ENCODE measurements at regions not wholly inside any gene's neighbourhood (a gene's known extent, or its start where the extent isn't known, plus 50 kb on each side); places are given as distances from the start of the nearest gene placed in this dataset.

DNA sequence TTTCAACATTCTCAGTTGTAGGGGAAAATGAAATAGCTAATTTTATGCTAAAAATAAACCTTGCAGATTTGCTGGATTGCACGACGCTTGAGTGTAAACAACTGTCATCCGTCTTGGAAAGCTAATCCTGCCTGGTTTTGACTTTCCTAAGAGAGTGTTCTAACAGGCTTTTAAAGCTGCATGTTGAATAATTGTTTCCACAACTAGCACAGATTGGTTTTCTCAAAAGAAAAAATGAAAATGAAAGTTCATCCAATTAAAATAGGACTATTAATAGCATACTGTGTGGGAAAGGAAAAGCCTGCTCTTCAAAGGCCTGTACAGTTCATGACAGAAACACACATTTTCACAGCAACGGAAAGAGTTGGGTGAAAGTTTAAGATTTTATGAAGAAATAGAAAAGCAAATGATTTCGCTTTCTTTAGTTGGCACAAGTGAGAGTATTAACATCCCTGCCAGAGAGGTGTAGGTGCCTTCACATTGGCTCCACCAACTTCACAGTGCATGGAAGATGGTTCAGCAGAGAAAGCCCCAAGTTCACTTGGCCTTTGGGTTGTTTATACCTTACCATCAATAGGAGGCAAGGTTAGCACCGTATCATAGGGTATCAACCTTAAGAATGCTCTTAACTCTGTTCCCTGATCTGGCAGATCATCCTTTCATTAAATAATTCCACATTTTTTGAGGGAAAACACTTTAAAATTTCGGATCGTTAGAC, 140.0 kb upstream of the GUCY1A1 start:
- Mint-ChIP-seq H3K27ac (no peak overlapping the region), H3K27me3 (peaks cover 8% of the 10 kb centered on the region), H3K36me3 (ENCODE audit: low read depth) (no peaks in the 10 kb centered on the region), H3K4me3 (no peak overlapping the region), H3K9me3 (no peaks in the 10 kb centered on the region), H3K4me1 (ENCODE audit: low read depth) (peaks cover 4% of the 10 kb centered on the region)

DNA sequence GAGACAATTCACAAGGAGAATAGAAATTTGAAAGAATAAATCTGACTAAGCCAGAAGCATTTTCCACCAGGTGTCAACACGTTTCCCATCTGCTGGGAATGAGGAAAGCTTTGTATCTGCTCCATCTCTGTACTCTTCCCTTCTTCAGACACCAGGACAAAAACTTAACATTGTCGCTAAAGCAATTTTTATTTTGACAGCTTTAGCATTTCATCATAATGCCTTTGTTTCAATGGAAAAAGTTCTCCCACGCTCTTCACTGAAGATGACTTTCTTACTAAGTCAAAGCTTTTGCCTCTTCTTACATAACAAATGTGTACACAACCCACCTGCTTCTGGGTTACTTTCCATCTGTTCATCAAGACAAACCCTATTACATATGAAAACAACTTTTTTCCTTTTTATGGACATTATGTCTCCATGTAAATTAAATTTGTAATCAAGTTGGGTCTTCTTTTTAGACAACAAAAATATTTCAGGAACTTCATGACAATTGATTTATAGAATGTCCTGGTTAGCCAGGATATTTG, 141.7 kb upstream of the GUCY1A1 start:
- Mint-ChIP-seq H3K36me3 (ENCODE audit: low read depth) (no peaks in the 10 kb centered on the region), H3K4me3 (no peak overlapping the region), H3K27me3 (peaks cover 8% of the 10 kb centered on the region), H3K4me1 (ENCODE audit: low read depth) (peaks cover 4% of the 10 kb centered on the region), H3K9me3 (peaks cover 6% of the 10 kb centered on the region), H3K27ac (no peak overlapping the region)

DNA sequence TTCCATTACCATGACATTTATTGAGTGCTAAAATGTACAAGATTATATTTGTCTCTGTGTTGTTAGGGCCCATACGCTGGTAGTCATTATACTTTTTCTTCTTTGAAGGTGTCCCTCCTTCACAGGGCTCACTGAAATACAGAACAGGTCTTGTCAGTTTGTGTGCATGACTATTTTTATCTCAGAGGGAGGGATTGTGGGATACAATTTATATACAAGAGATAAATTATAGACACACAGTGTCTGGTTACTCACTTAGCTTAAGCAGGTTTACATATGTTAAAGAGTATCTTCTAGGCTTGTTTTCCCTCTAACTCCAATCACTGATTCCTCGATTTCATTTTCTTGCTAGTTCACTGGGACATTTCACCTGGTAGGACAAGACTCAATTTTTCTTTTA, 143.3 kb upstream of the GUCY1A1 start:
- H3K4me1 Mint-ChIP-seq (ENCODE audit: low read depth), result peaks cover 4% of the 10 kb centered on the region
- no peaks in the 10 kb centered on the region for H3K36me3 Mint-ChIP-seq (ENCODE audit: low read depth)
- H3K9me3 Mint-ChIP-seq, result peaks cover 6% of the 10 kb centered on the region
- H3K4me3 Mint-ChIP-seq, result no peak overlapping the region
- H3K27me3 Mint-ChIP-seq, result peaks cover 8% of the 10 kb centered on the region
- no peak overlapping the region for H3K27ac Mint-ChIP-seq

GRCh38 chr4:155522201-155522600, 144.4 kb upstream of the GUCY1A1 start:
- peaks cover 6% of the 10 kb centered on the region for H3K9me3 Mint-ChIP-seq
- no peak overlapping the region for H3K4me3 Mint-ChIP-seq
- no peaks in the 10 kb centered on the region for H3K36me3 Mint-ChIP-seq (ENCODE audit: low read depth)
- peaks cover 4% of the 10 kb centered on the region for H3K4me1 Mint-ChIP-seq (ENCODE audit: low read depth)
- H3K27me3 Mint-ChIP-seq, result peaks cover 8% of the 10 kb centered on the region
- no peak overlapping the region for H3K27ac Mint-ChIP-seq

DNA sequence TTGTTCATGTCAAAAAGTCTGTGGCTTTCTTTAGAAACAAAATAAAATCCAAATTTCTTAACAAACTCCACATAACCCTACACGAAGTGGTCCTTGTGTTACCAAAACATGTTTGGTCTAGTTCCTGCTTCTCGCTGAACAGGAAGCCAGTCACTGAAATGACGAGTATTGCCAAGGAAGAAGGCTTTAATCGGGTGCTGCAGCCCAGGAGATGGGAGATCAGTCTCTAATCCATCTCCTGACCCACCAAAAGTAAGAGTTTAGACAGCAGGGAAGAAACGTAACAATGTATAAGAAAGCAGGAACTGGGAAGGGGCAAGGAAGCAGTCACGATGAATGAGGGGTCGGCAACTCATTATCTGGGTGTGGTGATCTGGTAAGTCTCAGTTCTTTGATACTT, 144.6 kb upstream of the MAP9 start:
- peaks cover 6% of the 10 kb centered on the region for H3K9me3 Mint-ChIP-seq
- peaks cover under 1% of the 10 kb centered on the region for H3K4me1 Mint-ChIP-seq (ENCODE audit: low read depth)
- no peaks in the 10 kb centered on the region for H3K36me3 Mint-ChIP-seq (ENCODE audit: low read depth)

DNA sequence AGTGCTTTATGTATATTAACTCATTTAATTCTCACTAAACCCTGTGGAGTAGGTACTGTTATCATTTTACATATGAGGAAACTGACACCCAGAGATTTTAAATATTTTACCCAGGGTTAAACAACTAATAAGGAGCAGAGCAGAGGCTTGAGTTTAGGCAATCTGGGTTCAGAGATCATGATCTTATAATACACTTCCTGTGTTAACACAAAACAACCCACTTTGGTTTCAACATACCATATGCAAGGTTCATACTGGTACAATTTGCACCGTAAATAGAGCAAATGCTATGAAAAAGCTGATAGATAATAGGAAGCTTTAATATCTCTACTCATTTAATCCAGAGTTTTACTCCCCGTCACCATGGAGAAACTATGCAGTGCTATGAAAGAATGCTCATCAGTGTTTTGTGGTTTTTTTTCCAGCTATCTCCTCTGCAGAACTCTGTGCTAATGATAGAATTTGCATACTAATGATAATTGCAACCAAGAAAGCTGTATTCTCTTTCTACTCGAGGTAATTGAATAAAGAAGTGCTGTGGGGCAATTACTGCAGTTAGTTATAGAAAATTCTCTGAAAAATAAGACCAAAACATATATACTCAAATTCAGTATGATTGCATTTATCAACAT, 138.8 kb upstream of the MAP9 start:
- Mint-ChIP-seq H3K4me3 (no peak overlapping the region), H3K4me1 (ENCODE audit: low read depth) (no peaks in the 10 kb centered on the region), H3K27ac (no peak overlapping the region), H3K27me3 (peaks cover 10% of the 10 kb centered on the region), H3K36me3 (ENCODE audit: low read depth) (no peaks in the 10 kb centered on the region), H3K9me3 (no peaks in the 10 kb centered on the region)

More for the DNA sequence above, 144.6 kb upstream of the MAP9 start:
- Mint-ChIP-seq H3K27me3 (peaks cover under 1% of the 10 kb centered on the region), H3K27ac (no peak overlapping the region), H3K4me3 (no peak overlapping the region)

GRCh38 chr4:155514628-155515027, 137.9 kb upstream of the MAP9 start:
- Mint-ChIP-seq H3K4me1 (ENCODE audit: low read depth) (no peaks in the 10 kb centered on the region), H3K36me3 (ENCODE audit: low read depth) (no peaks in the 10 kb centered on the region), H3K4me3 (no peak overlapping the region), H3K27ac (no peak overlapping the region), H3K27me3 (peaks cover 10% of the 10 kb centered on the region), H3K9me3 (no peaks in the 10 kb centered on the region)

- peaks cover 10% of the 10 kb centered on the region for H3K27me3 Mint-ChIP-seq
- no peaks in the 10 kb centered on the region for H3K9me3 Mint-ChIP-seq
- no peaks in the 10 kb centered on the region for H3K36me3 Mint-ChIP-seq (ENCODE audit: low read depth)
- no peaks in the 10 kb centered on the region for H3K4me1 Mint-ChIP-seq (ENCODE audit: low read depth)
- H3K4me3 Mint-ChIP-seq, result no peak overlapping the region
- no peak overlapping the region for H3K27ac Mint-ChIP-seq
Measured at GRCh38 chr4:155512817-155513216, 136.1 kb upstream of the MAP9 start.

DNA sequence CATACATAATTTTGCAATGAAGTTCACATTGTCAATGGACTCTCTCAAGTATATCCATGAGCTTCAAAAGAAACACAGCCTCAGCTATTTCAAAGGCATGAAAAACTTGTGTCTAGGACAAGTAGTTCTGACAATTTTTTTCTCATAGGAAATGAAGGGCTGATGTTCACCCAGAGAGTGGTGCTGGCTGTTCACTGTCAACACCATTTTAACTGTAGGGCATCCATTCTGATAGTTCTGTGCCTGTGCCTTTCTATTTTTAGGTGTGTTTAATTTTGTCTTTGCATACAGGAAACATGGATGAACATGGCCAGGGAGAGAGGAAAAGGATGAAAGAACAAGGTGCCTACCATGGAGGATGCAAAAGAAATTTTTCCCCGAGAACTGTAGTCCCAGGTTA, 135.3 kb upstream of the MAP9 start:
- H3K4me3 Mint-ChIP-seq, result no peak overlapping the region
- H3K36me3 Mint-ChIP-seq (ENCODE audit: low read depth), result no peaks in the 10 kb centered on the region
- peaks cover 13% of the 10 kb centered on the region for H3K27me3 Mint-ChIP-seq
- no peaks in the 10 kb centered on the region for H3K4me1 Mint-ChIP-seq (ENCODE audit: low read depth)
- H3K27ac Mint-ChIP-seq, result no peak overlapping the region
- H3K9me3 Mint-ChIP-seq, result no peaks in the 10 kb centered on the region

GRCh38 chr4:155510771-155511170, 134.0 kb upstream of the MAP9 start:
- Mint-ChIP-seq H3K36me3 (ENCODE audit: low read depth) (no peaks in the 10 kb centered on the region), H3K4me3 (no peak overlapping the region), H3K27ac (no peak overlapping the region), H3K4me1 (ENCODE audit: low read depth) (no peaks in the 10 kb centered on the region), H3K27me3 (peaks cover 13% of the 10 kb centered on the region), H3K9me3 (no peaks in the 10 kb centered on the region)

DNA sequence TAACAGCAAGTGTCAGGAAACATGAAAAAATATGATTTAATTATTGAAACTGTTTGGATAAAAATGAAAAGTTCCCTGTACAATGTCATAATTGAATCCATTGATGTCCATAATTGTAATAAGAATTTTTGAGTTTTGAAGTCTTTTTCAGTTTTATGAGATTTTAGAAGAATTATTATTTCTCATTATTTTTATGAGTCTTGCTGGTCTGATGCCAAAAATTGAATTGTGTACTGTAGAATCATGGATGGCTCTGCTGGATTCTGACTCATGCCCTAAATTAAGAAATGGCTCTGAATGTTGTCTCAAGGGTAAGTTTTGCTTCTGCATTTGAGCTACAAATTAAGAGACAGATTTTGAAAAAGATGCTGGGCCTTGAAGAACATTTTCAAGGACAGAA, 132.8 kb upstream of the MAP9 start:
- Mint-ChIP-seq H3K4me1 (ENCODE audit: low read depth) (no peaks in the 10 kb centered on the region), H3K4me3 (no peak overlapping the region), H3K9me3 (no peaks in the 10 kb centered on the region), H3K27ac (no peak overlapping the region), H3K36me3 (ENCODE audit: low read depth) (no peaks in the 10 kb centered on the region), H3K27me3 (peaks cover 13% of the 10 kb centered on the region)

DNA sequence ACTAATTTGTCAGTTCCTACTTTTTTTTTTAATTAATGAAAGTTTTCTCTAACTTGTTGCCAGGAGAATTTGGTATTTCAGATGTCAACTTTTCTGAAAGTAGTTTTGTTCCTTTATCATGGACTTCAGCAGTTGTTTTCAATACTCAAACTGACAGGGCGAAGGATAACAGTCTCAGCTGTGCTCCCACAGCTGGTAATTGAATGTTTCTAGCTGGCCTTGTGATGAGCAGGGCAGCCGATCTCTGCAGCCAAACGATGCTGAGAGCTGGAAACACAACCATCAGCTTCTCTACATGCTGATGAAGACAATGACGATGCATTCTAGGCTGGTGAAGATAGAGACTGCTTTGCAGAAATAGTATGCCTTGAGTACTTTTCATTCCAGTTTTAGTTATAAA, 130.0 kb upstream of the MAP9 start:
- Mint-ChIP-seq H3K9me3 (no peaks in the 10 kb centered on the region), H3K27ac (no peak overlapping the region), H3K36me3 (ENCODE audit: low read depth) (no peaks in the 10 kb centered on the region), H3K4me3 (no peak overlapping the region), H3K27me3 (peaks cover 8% of the 10 kb centered on the region), H3K4me1 (ENCODE audit: low read depth) (no peaks in the 10 kb centered on the region)

DNA sequence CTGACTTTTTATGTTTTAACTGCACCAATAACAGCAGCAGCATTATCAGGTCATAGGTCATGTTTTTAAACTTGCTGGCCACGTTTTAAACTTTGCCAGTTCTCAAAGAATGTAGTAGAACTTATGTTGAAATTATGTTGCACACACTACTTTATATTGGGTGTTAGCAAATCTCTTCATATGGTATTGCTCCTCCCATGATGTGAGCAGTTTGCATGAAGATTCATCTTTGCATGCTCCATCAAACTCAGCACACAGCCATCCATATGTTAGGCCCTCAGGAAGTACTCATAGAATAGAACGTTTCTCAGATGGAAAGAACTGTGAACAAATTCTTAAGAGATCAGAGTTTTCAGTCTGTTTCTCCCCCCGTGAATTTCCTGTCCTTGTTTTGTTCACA, 128.6 kb upstream of the MAP9 start:
- H3K4me1 Mint-ChIP-seq (ENCODE audit: low read depth), result no peaks in the 10 kb centered on the region
- H3K9me3 Mint-ChIP-seq, result no peaks in the 10 kb centered on the region
- H3K27me3 Mint-ChIP-seq, result peaks cover 2% of the 10 kb centered on the region
- H3K4me3 Mint-ChIP-seq, result no peak overlapping the region
- H3K27ac Mint-ChIP-seq, result no peak overlapping the region
- no peaks in the 10 kb centered on the region for H3K36me3 Mint-ChIP-seq (ENCODE audit: low read depth)

- no peaks in the 10 kb centered on the region for H3K9me3 Mint-ChIP-seq
- no peak overlapping the region for H3K4me3 Mint-ChIP-seq
- no peak overlapping the region for H3K27ac Mint-ChIP-seq
- H3K36me3 Mint-ChIP-seq (ENCODE audit: low read depth), result no peaks in the 10 kb centered on the region
- no peaks in the 10 kb centered on the region for H3K27me3 Mint-ChIP-seq
- H3K4me1 Mint-ChIP-seq (ENCODE audit: low read depth), result no peaks in the 10 kb centered on the region
Measured at GRCh38 chr4:155497306-155497705, 120.5 kb upstream of the MAP9 start.

- Mint-ChIP-seq H3K9me3 (no peaks in the 10 kb centered on the region), H3K36me3 (ENCODE audit: low read depth) (no peaks in the 10 kb centered on the region), H3K27me3 (no peaks in the 10 kb centered on the region), H3K4me3 (no peak overlapping the region), H3K4me1 (ENCODE audit: low read depth) (no peaks in the 10 kb centered on the region), H3K27ac (no peak overlapping the region)
Measured at GRCh38 chr4:155496294-155496626, 119.5 kb upstream of the MAP9 start.
